ENCODE measurements at regions not wholly inside any gene's neighbourhood (a gene's known extent, or its start where the extent isn't known, plus 50 kb on each side); places are given as distances from the start of the nearest gene placed in this dataset.

DNA sequence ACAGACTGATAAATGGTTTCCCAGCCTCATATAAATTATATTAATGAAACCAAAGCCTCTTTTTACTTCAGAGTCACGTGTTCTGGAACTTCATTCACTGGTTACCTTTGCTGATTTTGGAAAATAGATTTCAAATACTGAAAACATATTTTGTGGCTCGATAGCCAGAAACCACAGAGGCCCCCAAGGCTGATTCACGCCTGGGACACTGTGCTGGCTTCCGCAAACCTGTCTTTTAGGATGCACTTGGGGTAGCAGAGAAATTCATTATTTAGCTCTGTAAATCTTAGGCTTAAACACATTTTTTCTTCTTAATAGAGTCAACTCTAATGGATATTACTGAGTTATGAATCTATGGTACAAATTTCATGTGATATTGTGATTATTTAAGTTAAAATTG lies 90.7 kb upstream of the TMEM18 start:
- Histone ChIP-seq H2AFZ (no peak overlapping the region), H3K79me2 (replicated peaks; ENCODE audit: insufficient read depth) (no peaks in the 10 kb centered on the region), H3K4me1 (ENCODE audit: insufficient read depth) (peaks cover 8% of the 10 kb centered on the region; the same call in 1 of the 2 replicates), H3K4me2 (no peak overlapping the region), H4K20me1 (replicated peaks; ENCODE audit: insufficient read depth) (no peaks in the 10 kb centered on the region), H3K9me2 (ENCODE audit: insufficient read depth) (no peaks in the 10 kb centered on the region), H3F3A (replicated peaks; ENCODE audit: low read depth) (no peaks in the 10 kb centered on the region), H3K4me3 (no peak overlapping the region), H3K36me3 (ENCODE audit: insufficient read depth) (no peaks in the 10 kb centered on the region), H3K27ac (ENCODE audit: low read depth) (no peak overlapping the region), H3K27me3 (ENCODE audit: insufficient read depth) (no peaks in the 10 kb centered on the region)
- DNase-seq (ENCODE audit: low spot score) (no peak), ATAC-seq (no peak)
- H3K27me3 Mint-ChIP-seq (ENCODE audit: insufficient read depth, low read depth, poor library complexity) = peaks cover 4% of the 10 kb centered on the region
- peaks cover 4% of the 10 kb centered on the region; the same call in 2 of the 3 replicates for H3K9me3 Mint-ChIP-seq
- no peak overlapping the region for H3K4me3 Mint-ChIP-seq
- H3K4me1 Mint-ChIP-seq = peaks cover 7% of the 10 kb centered on the region; the same call in 2 of the 3 replicates
- no peaks in the 10 kb centered on the region; the same call in 2 of the 3 replicates for H3K36me3 Mint-ChIP-seq (ENCODE audit: low read depth)
- no peak overlapping the region for H3K27ac Mint-ChIP-seq
- no peak for TF ChIP-seq EZH2phosphoT487 (IDR thresholded peaks at IDR 0.05; ENCODE audit: unreplicated experiment)
- TF ChIP-seq, protein P1, sequence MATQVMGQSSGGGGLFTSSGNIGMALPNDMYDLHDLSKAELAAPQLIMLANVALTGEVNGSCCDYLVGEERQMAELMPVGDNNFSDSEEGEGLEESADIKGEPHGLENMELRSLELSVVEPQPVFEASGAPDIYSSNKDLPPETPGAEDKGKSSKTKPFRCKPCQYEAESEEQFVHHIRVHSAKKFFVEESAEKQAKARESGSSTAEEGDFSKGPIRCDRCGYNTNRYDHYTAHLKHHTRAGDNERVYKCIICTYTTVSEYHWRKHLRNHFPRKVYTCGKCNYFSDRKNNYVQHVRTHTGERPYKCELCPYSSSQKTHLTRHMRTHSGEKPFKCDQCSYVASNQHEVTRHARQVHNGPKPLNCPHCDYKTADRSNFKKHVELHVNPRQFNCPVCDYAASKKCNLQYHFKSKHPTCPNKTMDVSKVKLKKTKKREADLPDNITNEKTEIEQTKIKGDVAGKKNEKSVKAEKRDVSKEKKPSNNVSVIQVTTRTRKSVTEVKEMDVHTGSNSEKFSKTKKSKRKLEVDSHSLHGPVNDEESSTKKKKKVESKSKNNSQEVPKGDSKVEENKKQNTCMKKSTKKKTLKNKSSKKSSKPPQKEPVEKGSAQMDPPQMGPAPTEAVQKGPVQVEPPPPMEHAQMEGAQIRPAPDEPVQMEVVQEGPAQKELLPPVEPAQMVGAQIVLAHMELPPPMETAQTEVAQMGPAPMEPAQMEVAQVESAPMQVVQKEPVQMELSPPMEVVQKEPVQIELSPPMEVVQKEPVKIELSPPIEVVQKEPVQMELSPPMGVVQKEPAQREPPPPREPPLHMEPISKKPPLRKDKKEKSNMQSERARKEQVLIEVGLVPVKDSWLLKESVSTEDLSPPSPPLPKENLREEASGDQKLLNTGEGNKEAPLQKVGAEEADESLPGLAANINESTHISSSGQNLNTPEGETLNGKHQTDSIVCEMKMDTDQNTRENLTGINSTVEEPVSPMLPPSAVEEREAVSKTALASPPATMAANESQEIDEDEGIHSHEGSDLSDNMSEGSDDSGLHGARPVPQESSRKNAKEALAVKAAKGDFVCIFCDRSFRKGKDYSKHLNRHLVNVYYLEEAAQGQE (IDR thresholded peaks at IDR 0.05; ENCODE audit: unreplicated experiment) = no peak
- no peak for TF ChIP-seq STAT1 (IDR thresholded peaks at IDR 0.05; ENCODE audit: unreplicated experiment)
- no peak for TF ChIP-seq NANOG (IDR thresholded peaks at IDR 0.05; ENCODE audit: borderline replicate concordance)

DNA sequence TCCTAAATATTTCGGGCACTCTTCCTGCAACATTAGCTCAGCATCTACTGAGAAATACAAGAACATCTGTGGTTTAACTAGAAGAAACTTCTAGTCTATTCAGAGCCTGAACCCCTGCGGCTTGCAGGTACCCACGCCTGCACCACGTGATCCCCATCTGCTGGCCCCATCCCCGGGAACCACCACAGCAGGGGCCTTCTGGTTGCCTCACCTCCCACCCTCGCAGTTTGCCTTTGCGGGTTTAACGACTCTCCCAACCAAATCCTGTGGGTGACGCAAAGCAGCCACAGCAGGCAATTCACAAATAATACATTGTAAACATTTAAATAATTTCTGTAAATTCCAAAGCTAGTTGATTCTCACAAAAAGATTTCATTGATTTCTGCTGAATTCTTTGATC lies 90.2 kb upstream of the TMEM18 start:
- Histone ChIP-seq H3K79me2 (replicated peaks; ENCODE audit: insufficient read depth) (no peaks in the 10 kb centered on the region), H3K36me3 (ENCODE audit: insufficient read depth) (no peaks in the 10 kb centered on the region), H2AFZ (no peak overlapping the region), H3K4me2 (no peak overlapping the region), H3K27ac (ENCODE audit: low read depth) (no peak overlapping the region), H3K4me1 (ENCODE audit: insufficient read depth) (peaks cover 8% of the 10 kb centered on the region; the same call in 1 of the 2 replicates), H3K27me3 (ENCODE audit: insufficient read depth) (no peaks in the 10 kb centered on the region), H4K20me1 (replicated peaks; ENCODE audit: insufficient read depth) (no peaks in the 10 kb centered on the region), H3K4me3 (no peak overlapping the region), H3F3A (replicated peaks; ENCODE audit: low read depth) (no peaks in the 10 kb centered on the region), H3K9me2 (ENCODE audit: insufficient read depth) (no peaks in the 10 kb centered on the region)
- no peaks in the 10 kb centered on the region; the same call in 2 of the 3 replicates for H3K36me3 Mint-ChIP-seq (ENCODE audit: low read depth)
- DNase-seq (ENCODE audit: low spot score) (no peak), ATAC-seq (peak; percentile 38; the same call in 2 of the 3 replicates)
- H3K9me3 Mint-ChIP-seq = peaks cover 4% of the 10 kb centered on the region; the same call in 2 of the 3 replicates
- no peak overlapping the region for H3K4me3 Mint-ChIP-seq
- H3K4me1 Mint-ChIP-seq = peaks cover 7% of the 10 kb centered on the region; the same call in 2 of the 3 replicates
- peaks cover 4% of the 10 kb centered on the region for H3K27me3 Mint-ChIP-seq (ENCODE audit: insufficient read depth, low read depth, poor library complexity)
- no peak overlapping the region for H3K27ac Mint-ChIP-seq
- no peak for TF ChIP-seq EZH2 (IDR thresholded peaks at IDR 0.05; ENCODE audit: low read depth, unreplicated experiment)
- no peak for TF ChIP-seq ETS1 (IDR thresholded peaks at IDR 0.05)
- TF ChIP-seq, protein P2, sequence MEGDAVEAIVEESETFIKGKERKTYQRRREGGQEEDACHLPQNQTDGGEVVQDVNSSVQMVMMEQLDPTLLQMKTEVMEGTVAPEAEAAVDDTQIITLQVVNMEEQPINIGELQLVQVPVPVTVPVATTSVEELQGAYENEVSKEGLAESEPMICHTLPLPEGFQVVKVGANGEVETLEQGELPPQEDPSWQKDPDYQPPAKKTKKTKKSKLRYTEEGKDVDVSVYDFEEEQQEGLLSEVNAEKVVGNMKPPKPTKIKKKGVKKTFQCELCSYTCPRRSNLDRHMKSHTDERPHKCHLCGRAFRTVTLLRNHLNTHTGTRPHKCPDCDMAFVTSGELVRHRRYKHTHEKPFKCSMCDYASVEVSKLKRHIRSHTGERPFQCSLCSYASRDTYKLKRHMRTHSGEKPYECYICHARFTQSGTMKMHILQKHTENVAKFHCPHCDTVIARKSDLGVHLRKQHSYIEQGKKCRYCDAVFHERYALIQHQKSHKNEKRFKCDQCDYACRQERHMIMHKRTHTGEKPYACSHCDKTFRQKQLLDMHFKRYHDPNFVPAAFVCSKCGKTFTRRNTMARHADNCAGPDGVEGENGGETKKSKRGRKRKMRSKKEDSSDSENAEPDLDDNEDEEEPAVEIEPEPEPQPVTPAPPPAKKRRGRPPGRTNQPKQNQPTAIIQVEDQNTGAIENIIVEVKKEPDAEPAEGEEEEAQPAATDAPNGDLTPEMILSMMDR (conservative IDR thresholded peaks at IDR 0.05; ENCODE audit: low read depth in 2 of 2) = no peak
- TF ChIP-seq JUNB (IDR thresholded peaks at IDR 0.05; ENCODE audit: unreplicated experiment) = no peak
- TF ChIP-seq ZNF331 (CRISPR knock-in tag; IDR thresholded peaks at IDR 0.05; ENCODE audit: low read depth) = no peak
- TF ChIP-seq ZNF114 (CRISPR knock-in tag; IDR thresholded peaks at IDR 0.05) = no peak

Measured in GM23338 (cell line).